G401.6 (cell line): ENCODE measurements at regions not wholly inside any gene's neighbourhood (a gene's known extent, or its start where the extent isn't known, plus 50 kb on each side); places are given as distances from the start of the nearest gene placed in this dataset.

Experiments used
- FAIRE-seq: peaks from 2 replicates; lab custom pipeline; 2012; peaks lifted over from hg19 to GRCh38; lab: Jason Lieb, UNC

DNA sequence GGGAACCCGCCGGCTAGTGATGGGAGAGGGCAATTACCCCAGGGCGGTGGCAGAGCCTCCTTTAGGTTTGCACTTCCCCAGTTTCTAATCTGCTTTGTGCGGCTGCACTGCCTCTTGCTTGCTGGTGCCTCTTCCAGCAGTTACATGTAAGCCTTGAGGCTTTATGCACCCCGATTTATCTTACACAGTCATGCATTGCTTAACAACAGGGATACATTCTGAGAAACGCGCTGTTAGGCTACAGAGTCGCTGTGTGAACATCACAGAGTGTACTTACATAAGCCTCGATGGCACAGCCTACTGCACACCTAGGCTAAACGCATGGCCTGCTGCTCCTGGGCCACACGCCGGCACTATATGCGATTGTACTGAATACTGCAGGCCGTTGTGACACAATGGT, 155.6 kb upstream of the MKI67 start:
- FAIRE-seq: no peak

- no peak for FAIRE-seq
These were observed 160.0 kb upstream of the MKI67 start for GRCh38 chr10:128286141-128286761.

- FAIRE-seq: no peak
These were observed 160.7 kb upstream of the MKI67 start for GRCh38 chr10:128286762-128287500.

GRCh38 chr10:128287921-128288320, 161.7 kb upstream of the MKI67 start:
- no peak for FAIRE-seq

DNA sequence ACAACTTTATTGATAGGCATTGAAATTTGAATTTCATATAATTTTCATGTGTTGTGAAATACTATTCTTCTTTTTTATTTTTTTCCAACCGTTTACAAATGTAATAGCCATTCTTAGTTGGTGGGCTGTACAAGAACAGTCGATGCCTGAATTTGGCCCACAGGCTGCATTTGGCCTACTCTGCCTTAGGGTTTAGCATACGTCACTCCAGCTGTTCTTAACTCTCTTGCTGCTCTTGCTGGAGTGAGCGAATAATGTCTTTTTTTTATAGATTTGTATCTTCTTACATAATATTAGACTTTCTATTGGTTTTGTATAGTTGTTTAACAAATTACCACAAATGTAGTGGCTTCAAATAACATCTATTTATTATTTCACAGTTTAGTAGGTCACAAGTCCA, 163.4 kb upstream of the MKI67 start:
- no peak for FAIRE-seq

DNA sequence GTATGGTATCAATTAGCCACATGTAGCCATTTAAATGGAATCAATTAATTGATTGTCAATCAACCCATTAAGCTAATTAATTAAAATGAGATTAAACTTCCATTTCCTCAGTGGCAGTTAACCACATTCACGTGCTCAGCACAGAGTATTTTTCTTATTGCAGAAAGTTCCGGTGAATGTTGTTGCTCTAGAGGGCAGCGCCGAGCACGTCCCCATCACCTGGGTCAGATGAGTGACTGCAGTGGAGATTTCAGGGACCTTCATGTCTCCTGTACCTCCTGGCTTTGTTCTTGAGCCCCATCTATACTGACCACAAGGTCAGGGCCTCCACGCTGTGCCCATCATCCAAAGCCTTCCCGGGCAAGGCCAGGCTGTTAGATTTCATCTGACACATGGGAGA, 168.8 kb upstream of the MKI67 start:
- FAIRE-seq: no peak

DNA sequence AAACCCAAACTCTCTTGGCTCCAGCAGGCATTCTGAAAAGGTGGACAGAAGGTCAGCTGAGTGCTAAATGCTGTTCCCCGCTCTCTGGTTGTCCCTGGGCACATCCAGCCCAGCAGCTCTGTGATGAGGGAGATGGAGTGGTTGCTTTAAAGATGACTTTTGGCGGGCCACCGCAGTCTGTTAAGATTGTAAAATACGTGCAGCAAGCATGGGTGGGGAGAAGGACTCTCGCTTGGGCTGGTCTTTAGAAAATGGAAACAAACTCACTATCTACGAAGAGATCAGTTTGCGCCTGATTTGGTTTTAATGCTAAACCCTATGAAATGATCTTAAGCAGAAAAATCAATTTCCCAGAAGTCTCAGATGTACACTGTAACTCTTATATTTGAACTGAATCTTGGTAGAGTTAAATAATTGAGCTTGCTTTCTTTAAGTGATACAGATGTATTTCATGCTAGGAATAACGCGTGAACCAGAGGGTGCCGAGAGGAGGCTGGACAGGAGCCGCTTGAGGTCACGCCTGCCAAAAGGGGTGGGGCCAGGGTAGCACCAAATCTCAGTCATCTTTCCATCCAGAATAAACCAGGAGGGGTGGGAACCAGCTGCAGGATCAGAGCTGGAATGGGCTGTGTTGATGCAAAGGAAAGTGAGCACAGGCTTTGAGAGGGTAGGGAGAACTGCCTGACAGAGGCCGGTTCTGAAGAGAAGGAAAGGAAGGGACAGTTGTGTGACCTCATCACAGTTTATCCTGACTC, 170.2 kb upstream of the MKI67 start:
- no peak for FAIRE-seq

DNA sequence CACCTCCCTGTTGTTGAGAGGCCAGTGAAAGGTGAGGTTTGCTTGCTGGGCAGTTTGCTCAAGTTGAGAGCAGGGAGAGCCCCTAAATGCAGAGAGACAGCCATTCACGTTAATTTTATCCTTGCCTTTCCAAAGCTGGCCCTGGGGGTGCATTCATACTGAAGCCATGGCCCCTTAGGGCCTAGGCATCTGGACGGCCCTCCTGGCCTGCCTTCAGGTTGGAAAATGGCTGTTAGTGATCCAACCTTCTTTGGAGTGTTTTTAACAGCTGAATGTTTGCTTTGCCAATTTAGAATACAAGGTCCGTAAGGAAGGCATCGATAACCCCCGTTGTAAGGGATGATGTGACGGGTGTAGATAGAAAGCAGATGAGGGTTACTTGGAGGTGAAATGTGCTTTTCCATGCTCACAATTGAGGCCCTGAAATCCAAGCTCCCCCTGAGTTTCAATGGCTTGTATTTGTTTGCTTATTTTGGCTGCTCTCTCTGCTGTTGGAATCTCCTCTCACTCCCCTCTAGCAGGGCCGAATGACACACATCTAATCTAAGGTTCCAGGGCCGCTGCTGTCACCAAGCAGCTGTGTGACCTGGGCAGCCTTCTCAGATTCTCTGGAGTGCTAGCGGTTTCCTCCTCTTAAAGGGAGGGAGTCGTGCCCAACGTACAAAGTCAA, 171.6 kb upstream of the MKI67 start:
- FAIRE-seq: no peak

DNA sequence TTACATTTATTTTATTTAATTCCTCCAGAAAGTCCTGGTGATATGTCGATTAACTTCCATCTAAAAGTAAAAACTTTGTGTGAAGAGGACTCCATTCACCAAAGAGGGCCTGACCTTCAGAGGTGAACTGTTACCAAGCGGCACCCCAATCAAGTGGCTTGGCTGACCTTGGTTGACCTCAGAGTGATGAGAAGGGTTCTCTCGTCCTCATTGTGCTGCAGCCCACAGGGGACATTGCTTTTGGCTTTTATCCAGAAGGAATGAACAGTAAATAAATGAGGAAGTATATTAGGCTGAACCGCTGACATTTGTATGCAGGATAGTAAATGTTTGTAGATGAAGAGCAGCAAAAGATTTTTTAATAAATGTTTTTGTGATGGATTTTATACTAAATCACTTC, 172.4 kb upstream of the MKI67 start:
- no peak for FAIRE-seq

GRCh38 chr10:128300290-128300824, 174.1 kb upstream of the MKI67 start:
- FAIRE-seq: no peak

DNA sequence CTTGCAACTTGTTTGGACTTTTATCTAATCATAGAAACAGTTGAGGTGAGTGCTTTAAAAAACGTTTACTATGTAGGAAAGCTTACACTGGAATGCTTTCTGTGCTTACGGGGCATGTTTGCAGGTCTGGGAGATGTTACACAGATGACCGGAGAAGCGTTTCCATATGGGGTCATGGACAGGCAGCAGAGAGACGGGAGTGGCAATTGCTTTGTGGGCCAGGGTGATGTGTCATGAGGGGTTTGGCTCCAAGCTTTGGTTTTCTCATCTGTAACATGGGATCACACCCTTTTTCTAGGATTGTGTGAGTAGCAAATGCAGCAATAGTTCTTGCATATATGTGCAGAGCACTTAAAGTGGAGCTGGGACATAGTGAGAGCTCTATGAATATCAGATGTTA, 174.8 kb upstream of the MKI67 start:
- FAIRE-seq: no peak

DNA sequence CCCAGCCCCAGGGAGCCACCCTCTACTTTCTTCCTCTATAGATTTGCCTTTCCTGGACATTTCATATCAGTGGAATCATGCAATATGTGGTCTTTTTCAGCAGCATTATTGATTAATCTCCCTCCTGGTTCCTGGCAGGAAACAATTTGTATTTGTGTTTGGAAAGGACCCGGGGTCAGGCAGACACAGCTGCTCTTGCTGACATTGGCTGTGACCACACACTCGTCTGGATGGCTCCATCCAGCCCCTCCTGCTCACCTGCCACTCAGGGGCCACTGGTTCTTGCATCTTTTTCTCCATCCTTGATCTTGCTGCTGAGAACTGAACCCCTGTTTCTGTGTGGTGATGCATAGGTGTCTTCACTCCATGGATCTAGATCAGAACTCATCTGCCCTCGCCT, 176.6 kb upstream of the MKI67 start:
- no peak for FAIRE-seq

- no peak for FAIRE-seq
These were observed 178.0 kb upstream of the MKI67 start for GRCh38 chr10:128304271-128304670.

DNA sequence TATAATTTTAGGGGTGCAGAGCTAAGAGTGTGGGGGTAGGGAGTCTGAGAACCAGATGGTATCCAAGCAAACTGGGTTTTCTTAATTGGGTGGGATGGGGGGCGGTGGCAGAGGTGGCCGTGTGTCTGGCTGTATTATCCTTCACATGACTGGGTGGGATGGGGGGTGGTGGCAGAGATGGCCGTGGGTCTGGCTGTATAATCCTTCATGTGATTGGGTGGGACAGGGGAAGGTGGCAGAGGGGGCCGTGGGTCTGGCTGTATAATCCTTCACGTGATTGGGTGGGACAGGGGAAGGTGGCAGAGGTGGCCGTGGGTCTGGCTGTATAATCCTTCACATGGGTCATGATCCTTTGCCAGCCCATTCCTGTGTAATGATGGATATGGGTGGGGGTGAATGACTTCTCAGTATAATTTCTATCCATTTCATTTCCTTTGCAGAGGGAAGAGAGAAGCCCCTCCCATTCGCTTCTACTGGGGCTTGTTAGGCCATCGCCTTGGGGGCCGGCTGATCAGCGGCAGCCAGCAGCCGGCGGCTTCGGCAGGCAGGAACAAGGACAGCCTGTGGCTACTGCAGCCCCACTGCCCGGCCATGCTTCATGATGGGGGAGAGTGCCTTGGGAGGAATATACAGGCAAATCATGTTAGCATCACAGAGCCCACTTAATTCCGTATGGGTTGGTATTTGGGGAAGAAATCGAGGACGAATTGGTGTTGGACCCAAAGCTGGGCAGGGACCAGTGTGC, 179.6 kb upstream of the MKI67 start:
- FAIRE-seq: no peak

- no peak for FAIRE-seq
These were observed 180.3 kb upstream of the MKI67 start for GRCh38 chr10:128306535-128306934.

- no peak for FAIRE-seq
These were observed 180.7 kb upstream of the MKI67 start for GRCh38 chr10:128306966-128307365.

DNA sequence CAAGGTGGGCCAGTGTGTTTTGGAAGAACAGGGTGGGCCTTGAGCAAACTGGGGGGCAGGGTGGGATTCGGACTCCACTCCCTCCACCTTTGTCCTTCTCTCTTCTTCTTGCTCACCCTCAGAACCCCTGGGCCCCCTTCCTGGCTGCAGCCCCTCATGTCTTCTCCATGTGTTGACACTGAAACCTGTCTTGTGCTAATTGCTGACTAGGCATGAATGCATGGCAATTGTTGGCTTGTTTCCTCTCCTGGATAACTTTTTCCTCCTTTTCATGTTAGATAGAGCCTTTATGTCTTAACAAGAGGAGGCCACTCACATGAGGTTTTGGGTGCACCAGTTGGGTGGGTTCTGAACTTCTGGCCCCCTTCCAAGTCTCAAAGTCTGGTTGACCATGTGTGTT, 181.6 kb upstream of the MKI67 start:
- no peak for FAIRE-seq

GRCh38 chr10:128310971-128311658, 184.9 kb upstream of the MKI67 start:
- no peak for FAIRE-seq

DNA sequence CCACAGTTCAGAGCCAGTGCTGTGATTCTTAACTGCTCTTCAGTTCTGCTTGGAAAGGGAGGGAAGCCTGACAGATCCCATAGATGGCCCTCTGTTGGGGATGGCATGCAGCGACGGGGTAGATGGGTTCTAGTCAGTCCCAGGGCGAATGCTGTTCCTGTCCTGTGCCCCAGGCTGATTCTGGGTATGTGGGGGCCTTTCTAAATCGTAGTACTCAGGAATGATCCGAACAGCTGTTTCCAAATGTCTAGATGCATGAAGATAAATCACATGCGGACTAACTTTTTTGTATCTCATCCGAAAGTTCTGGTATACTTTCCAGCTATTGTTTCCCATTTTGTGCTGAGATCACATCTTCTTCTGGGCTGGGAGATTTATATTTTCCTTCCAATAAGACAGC, 186.0 kb upstream of the MKI67 start:
- no peak for FAIRE-seq

DNA sequence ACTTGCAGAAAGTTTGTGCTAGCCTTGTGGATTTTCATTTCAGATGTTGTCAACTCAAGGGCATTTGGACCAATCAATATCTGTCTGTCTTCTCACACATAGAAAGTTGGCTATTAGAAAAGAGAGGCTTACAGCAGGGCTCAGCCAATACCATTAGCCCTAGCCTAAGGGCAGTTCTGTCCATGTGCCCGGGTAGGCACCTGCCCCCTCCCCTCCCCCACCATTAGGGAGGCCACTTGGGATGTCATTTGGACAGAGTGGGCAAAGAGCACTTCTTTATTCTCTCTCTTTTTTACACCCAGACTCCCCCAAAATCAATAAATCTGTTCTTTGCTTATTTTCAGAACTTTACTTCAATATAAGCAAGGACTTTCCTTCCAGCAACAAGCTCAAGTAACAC, 188.5 kb upstream of the MKI67 start:
- no peak for FAIRE-seq

DNA sequence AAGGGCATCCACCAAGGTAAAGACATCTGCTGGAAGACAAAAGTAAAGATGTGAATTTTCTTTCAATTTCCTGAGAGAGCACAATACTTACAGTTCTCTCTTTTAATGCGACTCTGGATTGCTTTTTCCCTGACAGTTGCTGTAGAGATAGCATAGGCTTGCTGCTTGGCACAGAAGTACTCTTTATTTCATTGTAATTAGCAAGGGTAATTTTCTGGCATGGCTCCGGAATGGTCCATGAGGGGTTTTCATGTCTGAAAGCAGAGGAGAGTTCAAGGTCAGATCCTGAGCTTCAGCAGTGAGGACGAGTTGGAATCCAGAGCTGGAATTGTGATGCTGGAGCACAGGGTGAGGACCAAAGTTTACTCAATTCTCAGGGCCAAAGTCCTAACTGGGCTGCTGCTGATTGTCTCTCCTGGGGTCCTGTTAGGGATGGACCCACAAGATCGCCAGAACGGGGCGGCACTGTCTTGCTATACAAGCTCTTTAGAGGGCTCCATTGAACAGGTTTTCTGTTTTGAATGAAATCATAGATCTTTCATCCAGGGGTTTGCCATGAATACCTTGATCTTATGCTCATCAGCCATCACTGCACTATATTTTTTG, 190.0 kb upstream of the MKI67 start:
- no peak for FAIRE-seq
